ENCODE measurements at regions not wholly inside any gene's neighbourhood (a gene's known extent, or its start where the extent isn't known, plus 50 kb on each side); places are given as distances from the start of the nearest gene placed in this dataset.
"Not testable (repeated sequence)": the region's sequence is repeated elsewhere in the genome, so short reads cannot be mapped to it uniquely, and the experiment has no call there.

DNA sequence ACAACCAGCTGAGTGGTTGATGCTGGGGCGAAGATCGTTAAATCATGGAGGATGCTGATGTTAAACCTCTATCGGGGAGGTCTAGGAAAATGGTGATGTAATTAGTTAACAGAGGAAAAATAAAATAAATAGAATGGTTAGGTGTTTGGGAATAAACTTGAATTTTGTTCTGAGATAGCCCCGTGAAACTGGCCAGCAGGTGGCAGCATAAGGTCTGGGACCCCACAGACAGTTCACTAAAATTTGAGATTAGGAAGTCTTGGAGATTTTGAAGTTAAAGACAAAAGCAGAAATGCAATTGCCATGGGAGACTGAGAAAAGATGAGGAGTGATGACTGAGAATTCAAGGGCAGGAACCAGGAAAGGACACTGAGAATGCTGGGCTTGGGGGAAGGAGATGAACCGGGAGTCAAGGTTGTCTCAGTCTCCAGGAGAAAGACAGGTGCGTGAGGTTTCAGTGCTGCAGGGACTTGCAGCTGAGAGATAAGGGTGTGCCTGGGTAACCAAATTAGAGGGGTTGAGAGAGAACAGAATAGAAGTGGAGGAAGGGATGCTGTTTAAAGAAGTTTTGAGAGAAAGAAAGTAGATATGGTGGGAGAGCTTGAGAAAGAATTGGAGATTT, 248.0 kb downstream of the ZNF92 start:
- DNase-seq: peak in 2 of 3 donors; percentile 5 to 10

DNA sequence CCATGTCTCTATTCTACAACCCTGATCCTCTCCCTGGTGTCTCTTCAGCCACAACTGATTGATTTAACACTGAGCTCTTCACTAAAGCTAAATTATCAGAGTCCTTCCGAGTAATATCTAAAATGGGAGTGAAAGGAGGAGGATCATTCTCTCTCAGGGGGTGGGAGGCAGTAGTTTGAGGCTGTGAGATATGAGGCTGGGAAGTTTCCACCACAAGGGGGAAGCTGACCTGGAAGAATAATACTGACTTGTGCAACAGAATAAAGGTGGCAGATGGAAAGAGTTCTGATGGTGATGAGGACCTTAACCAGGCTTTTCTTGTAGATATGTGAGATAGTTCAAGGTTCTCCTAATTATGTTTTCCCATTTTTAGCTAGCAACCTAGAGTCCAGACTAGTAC, 241.6 kb upstream of the VKORC1L1 start:
- DNase-seq: not testable (repeated sequence)

DNA sequence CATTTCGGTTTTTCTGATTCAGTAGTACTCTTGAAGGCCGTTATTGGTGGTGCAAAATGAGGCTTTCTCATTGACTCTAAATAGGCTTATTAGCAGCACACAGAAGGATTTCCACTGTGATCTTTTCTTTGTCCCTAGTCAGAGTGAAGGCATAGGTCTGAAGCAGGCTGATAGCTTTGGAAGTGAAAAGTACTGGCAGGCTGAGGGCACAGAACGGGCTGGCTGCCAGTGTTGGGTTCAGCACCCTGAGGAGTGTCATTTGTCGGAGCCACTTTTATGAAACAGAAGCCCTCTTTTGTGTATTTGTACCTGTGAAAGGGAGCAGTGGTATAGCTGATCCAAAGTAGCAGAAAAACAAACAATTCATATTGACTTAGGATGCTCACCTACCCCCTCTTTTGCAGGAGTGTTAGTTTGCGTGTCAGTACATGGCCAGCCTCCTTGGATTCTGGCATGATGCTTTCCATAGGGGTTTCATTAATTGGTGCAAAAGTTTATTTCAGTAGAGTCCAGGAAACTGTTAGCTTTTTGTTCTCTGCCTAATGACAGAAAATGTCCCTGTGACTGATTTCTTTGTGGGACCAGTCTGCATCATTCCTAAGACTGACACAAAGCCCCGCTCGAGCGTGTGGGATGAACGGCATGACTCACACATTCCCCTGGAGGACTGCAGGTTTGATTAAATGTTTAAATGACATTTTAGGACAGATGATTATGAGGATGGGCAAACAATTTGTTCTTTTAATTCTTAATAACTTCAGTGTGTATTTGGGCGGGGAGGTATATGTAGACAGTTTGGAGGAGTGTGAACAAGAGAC, 239.1 kb upstream of the VKORC1L1 start:
- DNase-seq: not testable (repeated sequence)

DNA sequence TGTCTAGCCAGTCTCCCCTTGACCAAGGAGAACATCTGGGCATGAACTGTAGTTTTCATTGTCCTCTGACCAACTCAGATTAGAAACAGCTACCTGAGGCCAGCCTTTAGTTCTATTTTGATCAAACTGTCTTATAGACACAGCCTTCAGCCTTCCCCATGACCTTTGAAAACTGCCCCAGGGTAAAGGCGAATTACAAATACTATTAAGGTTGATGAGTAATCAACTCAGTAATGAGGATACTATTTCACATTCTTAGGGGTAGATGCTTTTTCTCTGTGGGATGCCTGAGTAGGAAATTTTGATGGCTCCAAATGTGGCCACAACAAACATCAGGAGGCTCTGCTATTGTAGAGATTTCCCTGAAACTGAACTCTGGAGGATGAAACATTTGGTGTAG, 234.0 kb upstream of the VKORC1L1 start:
- not testable (repeated sequence) for DNase-seq

DNA sequence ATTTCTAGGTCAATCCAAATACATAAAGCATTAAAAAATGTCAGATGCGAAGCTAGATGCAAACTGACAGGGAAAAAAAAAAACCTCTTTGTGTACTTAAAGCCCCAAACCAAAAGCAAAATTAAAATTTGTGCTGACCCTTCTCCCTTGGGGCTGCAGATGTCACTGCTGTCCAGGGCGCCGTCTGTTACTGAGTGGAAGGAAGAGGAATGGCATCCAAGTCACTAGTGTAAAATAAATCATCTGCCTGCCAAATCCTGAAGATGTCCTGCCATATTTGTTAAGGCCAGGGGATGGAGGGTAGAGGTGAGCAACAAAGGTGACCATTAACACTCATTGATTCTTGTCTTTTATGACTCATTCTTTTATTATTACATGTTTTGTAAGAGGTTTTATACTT, 233.2 kb upstream of the VKORC1L1 start:
- not testable (repeated sequence) for DNase-seq

DNA sequence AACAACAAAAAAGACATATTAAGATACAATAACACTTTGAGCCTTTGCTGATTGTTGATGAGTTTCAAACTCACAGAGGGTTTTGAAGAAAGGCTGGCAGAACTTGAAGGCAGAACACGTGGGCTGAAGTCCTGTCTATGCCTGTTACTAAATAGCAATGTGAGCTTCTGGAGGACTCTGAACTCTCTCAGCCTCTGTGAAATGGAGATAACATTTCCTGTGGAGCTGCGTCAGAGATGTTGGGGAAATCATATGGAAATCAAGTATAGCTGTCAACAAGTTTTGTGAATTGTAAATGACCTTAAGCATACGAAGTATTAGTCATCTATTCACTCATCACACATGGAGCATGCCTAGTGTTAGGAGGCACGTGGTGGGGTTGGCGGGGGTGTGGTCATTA, 229.4 kb upstream of the VKORC1L1 start:
- DNase-seq: not testable (repeated sequence)

DNA sequence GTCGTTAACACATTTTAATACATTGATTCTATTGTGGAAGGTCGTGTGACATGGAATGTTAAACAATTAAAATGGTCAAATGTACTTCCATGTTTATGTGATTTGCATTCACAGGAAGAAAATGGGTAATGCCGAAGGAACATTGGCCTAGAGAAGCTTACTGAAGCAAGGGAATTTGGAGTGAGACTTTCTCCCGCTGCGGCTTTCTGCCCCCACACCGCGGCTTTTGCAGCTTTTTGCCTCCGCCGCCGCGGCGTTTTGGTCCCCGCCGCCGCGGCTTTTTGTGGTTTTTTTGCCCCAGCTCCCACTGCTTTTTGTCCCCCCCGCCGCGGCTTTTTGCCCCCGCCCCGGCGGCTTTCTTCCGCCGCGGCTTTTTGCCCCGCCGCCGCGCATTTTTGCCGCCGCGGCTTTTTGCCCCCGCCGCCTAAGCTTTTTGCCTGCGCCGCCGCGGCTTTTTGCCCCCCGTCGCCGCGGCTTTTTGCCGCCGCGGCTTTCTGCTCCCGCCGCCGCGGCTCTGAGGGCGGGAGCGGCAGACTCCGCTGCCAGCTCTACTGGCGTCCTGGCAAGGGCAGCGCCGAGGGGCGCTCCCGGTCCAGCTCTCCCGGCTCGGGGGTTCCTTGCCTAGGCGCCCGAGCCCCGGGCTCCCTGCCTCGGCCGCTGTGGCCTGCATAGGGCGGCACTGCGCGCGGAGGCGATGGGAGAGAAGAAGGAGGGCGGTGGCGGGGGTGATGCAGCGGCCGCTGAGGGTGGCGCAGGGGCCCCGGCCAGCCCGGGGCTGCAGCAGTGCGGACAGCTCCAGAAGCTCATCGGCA, 225.5 kb upstream of the VKORC1L1 start:
- not testable (repeated sequence) for DNase-seq

DNA sequence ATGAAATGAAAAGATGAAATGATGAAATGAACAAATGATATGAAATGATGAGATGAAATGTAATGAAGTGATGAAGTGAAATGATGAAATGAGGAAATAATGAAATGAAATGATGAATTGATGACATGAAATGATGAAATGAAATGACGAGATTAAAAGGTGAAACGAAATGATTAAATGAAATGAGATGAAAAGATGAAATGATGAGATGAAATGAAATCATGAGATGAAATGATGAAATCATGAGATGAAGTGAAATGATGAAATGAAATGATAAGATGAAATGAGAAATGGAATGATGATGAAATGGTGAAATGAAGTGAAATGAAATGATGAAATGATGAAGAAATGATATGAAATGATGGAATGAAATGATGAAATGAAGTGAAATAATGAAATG, 221.7 kb upstream of the VKORC1L1 start:
- DNase-seq: not testable (repeated sequence)

DNA sequence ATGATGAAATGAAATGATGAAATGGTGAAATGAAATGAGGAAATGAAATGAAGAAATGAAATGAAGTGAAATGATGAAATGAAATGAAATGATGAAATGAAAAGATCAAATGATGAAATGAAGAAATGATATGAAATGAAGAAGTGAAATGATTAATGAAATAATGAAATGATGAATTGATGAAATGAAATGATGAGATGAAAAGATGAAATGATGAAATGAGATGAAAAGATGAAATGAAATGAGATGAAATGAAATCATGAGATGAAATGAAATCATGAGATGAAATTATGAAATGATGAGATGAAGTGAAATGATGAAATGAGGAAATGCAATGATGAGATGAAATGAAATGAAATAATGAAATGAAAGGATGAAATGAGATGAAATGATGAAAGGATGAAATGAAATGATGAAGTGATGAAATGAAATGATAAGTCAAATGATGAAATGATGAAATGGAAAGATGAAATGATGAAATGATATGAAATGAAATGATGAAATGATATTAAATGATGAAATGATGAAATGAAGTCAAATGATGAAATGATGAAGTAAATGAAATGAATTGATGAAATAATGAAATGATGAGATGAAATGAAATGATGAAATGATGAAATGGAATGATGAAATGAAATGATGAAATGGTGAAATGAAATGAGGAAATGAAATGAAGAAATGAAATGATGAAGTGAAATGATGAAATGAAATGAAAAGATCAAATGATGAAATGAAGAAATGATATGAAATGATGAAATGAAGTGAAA, 220.9 kb upstream of the VKORC1L1 start:
- not testable (repeated sequence) for DNase-seq

DNA sequence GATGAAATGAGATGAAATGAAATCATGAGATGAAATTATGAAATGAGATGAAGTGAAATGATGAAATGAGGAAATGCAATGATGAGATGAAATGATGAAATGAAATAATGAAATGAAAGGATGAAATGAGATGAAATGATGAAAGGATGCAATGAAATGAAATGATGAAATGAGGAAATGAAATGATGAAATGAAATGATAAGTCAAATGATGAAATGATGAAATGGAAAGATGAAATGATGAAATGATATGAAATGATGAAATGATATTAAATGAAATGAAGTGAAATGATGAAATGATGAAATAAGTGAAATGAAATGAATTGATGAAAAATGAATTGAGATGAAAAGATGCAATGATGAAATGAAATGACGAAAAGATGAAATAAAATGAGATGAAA, 220.2 kb upstream of the VKORC1L1 start:
- DNase-seq: not testable (repeated sequence)

DNA sequence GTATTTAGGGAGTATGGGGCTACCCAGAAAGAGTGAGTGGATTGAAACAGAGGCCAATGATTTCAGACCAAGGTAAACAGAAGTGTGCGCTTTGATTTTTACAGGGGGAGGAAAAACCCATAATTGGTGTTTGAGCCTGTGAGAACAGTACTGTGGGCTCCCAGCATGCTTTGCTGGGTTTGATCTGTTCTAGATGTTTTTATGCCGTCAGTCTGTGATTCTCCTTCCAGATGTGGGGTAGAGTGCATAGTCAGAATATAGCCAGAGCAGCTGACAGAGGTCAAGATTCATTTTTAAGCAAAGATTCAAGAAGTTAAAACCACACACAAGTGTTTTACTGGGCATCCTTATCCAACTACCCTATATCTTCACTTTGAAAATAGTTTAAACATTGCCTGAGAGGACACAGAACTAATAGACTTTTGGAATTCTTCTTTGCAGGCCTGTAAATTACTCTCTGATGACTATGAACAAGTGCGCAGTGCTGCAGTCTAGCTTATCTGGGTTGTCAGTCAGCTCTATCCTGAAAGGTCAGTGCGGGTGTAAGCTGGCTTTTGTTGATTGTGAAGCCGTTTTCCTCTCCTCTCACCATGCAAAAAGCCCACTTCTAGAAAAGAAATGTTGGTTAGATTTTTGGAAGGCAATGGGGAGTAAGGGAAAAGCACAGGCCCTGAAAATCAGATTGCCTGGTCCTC, 216.2 kb upstream of the VKORC1L1 start:
- DNase-seq: not testable (repeated sequence)

DNA sequence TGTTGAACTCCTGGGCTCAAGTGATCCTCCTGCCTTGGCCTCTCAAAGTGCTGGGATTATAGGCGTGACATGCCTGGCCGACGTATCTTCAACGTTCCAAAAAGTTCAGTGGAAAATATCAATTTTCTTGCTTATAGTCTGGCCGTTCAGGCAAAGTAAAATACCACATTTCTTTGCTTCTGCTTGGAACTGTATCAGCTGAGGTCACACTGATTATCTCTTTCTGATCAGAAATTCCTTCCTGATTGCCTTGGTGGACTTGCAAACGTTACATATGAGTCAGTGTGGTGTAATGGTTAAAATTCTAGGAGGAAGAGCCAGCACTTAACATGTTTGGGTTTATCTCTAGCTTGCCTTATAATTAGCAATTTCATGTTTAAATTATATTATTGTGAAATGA, 189.5 kb upstream of the VKORC1L1 start:
- DNase-seq: not testable (repeated sequence)

DNA sequence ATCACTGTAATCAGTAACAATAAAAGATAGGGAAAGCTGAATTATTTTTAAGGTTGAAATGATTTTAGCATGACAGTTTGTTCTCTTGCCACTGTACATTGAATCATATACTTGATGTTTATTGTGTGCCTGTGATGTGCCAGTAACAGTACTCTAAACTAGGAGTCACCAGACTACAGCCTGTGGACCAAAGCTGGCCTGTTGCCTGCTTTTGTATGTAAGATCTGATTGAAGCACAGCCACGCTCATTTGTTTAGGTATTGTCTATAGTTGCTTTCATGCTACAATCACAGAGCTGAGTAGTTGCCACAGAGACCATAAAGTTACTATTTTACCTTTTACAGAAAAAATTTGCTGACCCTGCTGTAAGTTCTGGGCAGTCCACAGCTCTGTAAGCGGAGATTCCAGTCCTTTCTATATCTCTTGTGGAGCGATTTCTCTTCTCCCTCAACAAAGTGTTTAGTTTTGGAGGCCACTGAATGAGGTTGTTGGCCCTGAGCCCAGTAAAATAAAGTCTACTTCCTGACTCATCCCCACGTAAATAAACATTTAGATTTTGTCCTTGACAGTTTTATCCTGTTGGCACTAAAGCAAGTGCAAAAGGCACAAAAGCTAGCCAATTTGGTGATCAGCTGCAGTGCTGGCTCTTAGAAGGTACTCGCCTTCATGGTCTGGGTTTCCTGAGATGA, 173.7 kb upstream of the VKORC1L1 start:
- not testable (repeated sequence) for DNase-seq

DNA sequence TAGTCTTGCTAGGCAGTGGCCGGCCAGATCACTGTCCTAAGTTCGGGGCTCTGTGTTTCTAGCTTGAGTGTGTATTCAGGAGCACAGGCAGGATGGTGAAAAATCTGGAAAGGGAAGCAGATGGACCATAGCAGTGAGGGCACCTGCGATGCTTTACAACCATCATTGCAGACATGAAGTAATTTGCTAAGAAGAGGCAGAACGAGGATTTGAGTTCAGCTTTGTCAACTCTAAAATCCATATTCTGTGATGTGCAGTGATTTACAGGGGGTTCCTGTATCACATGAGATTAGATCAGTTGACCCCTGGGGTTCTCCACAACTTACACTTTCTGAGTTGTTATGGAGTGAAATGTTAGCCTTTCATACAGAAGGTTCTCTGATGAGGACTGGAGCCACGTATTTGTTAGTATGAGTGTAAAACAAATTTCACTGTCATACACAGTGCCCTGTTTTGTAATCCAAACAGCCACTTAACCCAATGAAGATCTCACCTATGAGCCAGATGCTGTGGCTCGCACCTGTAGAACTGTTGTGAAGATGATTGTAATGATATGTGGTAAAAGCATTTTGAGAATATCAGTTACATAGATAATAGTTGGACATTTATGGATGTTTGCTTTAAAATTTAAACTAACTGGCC, 173.0 kb upstream of the VKORC1L1 start:
- DNase-seq: not testable (repeated sequence)

DNA sequence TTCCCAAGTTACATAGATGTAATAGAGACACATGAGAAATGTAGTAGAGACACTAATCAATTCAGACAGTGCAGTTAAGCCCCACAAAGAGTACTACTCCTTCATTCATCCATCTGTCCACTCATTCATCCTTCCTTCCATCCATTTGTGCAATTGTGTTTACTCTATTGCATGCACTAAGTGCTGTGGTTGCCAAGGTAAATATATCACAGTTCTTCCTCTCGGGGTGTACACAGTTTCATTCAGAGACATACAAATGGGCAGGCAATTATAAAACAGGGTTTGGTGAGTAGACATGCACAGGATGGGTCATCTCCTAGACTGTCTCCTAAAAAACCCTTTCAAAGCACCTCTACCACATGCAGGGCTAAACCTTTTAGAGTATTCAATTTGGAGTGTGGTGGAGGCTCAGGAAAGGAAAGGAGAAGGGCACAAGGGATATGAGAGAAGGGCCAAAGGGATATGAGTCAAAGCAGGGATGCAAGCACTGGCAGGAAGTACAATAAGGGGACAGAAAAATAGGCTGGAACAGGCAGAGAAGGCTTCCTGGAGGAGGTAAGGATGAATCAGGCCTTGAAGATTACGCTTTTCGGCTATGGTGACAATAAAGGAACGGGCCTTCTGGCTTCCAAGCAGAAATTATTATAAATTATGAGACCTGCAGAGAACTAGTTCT, 153.6 kb upstream of the VKORC1L1 start:
- DNase-seq: not testable (repeated sequence)

DNA sequence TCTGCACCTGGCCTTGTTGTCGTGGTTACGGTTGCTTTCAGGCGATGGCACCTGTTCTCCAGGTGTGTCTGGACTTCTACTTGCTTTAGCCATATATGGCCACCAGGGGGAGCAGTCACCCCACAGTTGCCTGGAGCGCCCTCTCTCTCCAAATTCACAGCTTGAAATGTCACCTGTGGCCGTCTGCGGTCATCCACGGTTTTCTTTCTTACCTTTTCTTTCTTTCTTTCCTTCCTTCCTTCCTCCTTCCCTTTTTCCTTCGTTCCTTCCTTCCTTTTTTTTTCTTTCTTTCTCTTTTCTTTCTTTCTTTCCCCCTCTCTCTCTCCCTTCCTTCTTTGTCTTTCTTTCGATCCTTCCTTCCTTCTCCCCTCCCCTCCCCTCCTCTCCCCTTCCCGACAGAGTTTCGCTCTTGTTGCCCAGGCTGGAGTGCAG, 150.5 kb upstream of the VKORC1L1 start:
- peak in 2 of 3 donors; percentile 10 to 19 for DNase-seq

DNA sequence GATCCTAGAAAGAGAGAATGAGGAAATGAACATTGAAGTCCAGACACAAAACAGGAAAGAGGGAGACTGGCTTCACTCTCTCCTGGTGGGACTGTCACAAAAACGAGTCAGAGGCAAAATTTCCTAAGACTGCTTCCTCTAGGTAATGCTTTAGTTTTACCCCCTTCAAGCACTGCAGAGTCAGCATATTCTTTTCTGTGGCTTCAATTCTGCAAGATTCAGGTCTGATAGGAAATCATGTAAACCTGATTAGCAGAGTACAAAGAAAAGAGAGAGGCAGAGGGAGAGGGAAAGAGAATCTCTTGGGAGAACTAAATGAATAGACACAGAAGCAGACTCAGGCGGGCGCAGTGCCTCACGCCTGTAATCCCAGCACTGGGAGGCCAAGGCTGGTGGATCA, 145.7 kb upstream of the VKORC1L1 start:
- not testable (repeated sequence) for DNase-seq

DNA sequence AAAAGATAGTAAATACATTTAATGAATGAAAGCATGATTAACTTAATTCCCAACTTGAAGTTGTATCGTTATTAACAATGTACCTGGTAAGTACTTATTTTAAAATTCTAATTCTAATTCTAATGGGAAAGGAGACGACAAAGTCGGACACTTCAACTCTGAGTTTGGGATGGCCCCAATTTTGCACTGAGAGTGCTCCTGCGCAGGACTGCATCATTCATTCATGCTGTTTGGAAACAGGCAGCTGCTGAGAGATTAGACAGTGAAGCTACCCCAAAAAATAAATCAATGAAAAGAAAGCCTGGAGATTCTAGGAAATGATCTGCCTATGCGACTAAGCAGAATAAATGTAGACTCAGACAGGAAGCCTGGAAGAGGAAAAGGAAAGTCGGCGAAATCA, 141.7 kb upstream of the VKORC1L1 start:
- no peak for DNase-seq

DNA sequence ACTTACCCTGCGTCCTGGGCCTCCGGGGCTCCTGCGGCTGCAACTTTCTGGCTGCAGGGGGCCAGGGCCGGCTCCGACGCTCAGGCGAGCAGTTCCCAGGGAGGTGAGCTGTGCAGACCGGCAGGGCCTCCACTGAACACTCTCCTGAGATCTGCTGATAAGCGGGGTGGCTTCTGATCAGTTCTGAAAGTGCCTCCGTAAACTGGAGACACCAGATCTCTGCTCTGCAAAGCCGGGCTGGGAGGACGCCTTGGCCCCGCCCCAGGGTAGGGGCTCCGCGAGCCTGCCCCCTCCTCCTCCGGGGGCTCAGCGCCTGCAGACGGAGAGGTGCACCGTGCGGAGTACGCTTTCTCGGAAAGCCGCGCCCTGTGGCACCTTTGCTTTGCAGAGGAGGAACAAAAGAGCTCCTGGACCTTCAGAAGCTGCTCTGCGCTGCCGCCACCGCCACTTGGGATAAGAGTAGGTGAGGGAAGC, 141.3 kb upstream of the VKORC1L1 start:
- peak in 1 of 3 donors; percentile 18 for DNase-seq
